HepG2 (cell line): ENCODE measurements at regions not wholly inside any gene's neighbourhood (a gene's known extent, or its start where the extent isn't known, plus 50 kb on each side); places are given as distances from the start of the nearest gene placed in this dataset.

Experiments used
- ATAC-seq: fragments of 200-7000 bp; cut with Tn5 transposase; 3 replicates; pipeline ENCODE4 v1.9.1; 2020; ENCODE audit warnings: mild to moderate bottlenecking, moderate library complexity
- BruUV-seq: library from RNA; stranded (reverse); fragments of 400-500 nt; replicated peaks from 2 replicates; lab custom pipeline; 2021; lab: Mats Ljungman, UMichigan
- CTCF ChIA-PET: fragments of 300-600 bp; formaldehyde crosslinking; extraction: SDS; loops from one replicate; lab custom pipeline; 2021; ENCODE audit warnings: low total read pairs, inconsistent platforms, low intra/inter-chr PET ratio; lab: Yijun Ruan, JAX
- POLR2A ChIA-PET: fragments of 350-600 bp; sonication (Branson Sonifier 250); formaldehyde crosslinking; loops from one replicate; lab custom pipeline; 2020; ENCODE audit warnings: antibody characterized with exemption, inconsistent platforms; lab: Yijun Ruan, JAX
- DNase-seq: peaks from one replicate; pipeline ENCODE4 v3.0.0-alpha.2; 2015; ENCODE audit warnings: low spot score
- FAIRE-seq: peaks from 3 replicates; lab custom pipeline; 2011; peaks lifted over from hg19 to GRCh38; lab: Jason Lieb, UNC
- H2AFZ ChIP-seq: one replicate; pipeline ENCODE4 v1.6.1; 2011; ENCODE audit warnings: low read length, inconsistent platforms
- H3K27ac ChIP-seq: fragments of 300-600 bp; 3 replicates; pipeline ENCODE4 v1.8.0; 2011; ENCODE audit warnings: mixed run types, mild to moderate bottlenecking, mixed read lengths, low read length, inconsistent platforms; ENCODE audit not compliant: insufficient read depth; ENCODE audit errors: extremely low read length
- H3K27me3 ChIP-seq, 2 experiments: fragments of 200-600 bp in 1 of 2; 2 replicates in 1 of 2; 3 replicates in 1 of 2; pipeline versions ENCODE4 v1.6.0 to v1.8.0; 2011; ENCODE audit warnings: low read length in 2 of 2, mild to moderate bottlenecking in 2 of 2, moderate library complexity in 2 of 2, inconsistent platforms in 1 of 2; ENCODE audit not compliant: insufficient read depth in 2 of 2, control insufficient read depth in 1 of 2
- H3K36me3 ChIP-seq, 2 experiments: fragments of 200-600 bp in 1 of 2; replicated peaks in 1 of 2; 2 replicates in 1 of 2; 3 replicates in 1 of 2; pipeline versions ENCODE4 v1.5.1 to v1.8.0; 2011; ENCODE audit warnings: low read length in 2 of 2, inconsistent platforms in 1 of 2; ENCODE audit not compliant: insufficient read depth in 2 of 2, control insufficient read depth in 1 of 2
- H3K4me1 ChIP-seq: 2 replicates; pipeline ENCODE4 v1.5.1; 2012; ENCODE audit warnings: low read length, inconsistent platforms; ENCODE audit not compliant: insufficient read depth
- H3K4me2 ChIP-seq: 2 replicates; pipeline ENCODE4 v1.6.0; 2011; ENCODE audit warnings: low read depth, low read length, inconsistent platforms
- H3K4me3 ChIP-seq, 3 experiments: fragments of 200-600 bp in 1 of 3; sonication (generic), shearing (Covaris generic) in 1 of 3; replicated peaks in 1 of 3; 2 replicates each; pipeline ENCODE4 v1.5.1; 2011 to 2016; ENCODE audit warnings: low read length in 3 of 3, inconsistent platforms in 2 of 3, low read depth in 2 of 3, mild to moderate bottlenecking in 2 of 3, control low read depth in 1 of 3, mixed read lengths in 1 of 3; ENCODE audit not compliant: insufficient read depth in 1 of 3
- H3K79me2 ChIP-seq: one replicate; pipeline ENCODE4 v1.6.1; 2011; ENCODE audit warnings: low read length, inconsistent platforms; ENCODE audit not compliant: insufficient read depth
- H3K9ac ChIP-seq: 2 replicates; pipeline ENCODE4 v1.6.0; 2011; ENCODE audit warnings: mild to moderate bottlenecking, low read depth, low read length, inconsistent platforms; ENCODE audit not compliant: insufficient read depth
- H3K9me3 ChIP-seq: 2 replicates; pipeline ENCODE4 v1.5.1; 2012; ENCODE audit warnings: mild to moderate bottlenecking, low read length
- H4K20me1 ChIP-seq: 2 replicates; pipeline ENCODE4 v1.6.0; 2011; ENCODE audit warnings: inconsistent platforms, mild to moderate bottlenecking, low read length, moderate library complexity; ENCODE audit not compliant: insufficient read depth
- DPF2 ChIP-seq: sonication (generic); formaldehyde crosslinking; IDR thresholded peaks from 2 replicates; pipeline ENCODE4 v1.4.0; 2020; ENCODE audit warnings: mild to moderate bottlenecking, low read depth, missing genetic modification reagents, borderline replicate concordance
- FIP1L1 ChIP-seq: fragments of 200-400 bp; formaldehyde crosslinking; IDR thresholded peaks from 2 replicates; pipeline ENCODE4 v1.6.1; 2018; ENCODE audit warnings: low read depth, mild to moderate bottlenecking, low read length, moderate library complexity, borderline replicate concordance; ENCODE audit not compliant: insufficient read depth
- ZNF335 ChIP-seq: sonication (generic); formaldehyde crosslinking; IDR thresholded peaks from 2 replicates; pipeline ENCODE4 v1.4.0; 2020; ENCODE audit warnings: missing genetic modification reagents
- ZNF468 ChIP-seq: sonication (generic); formaldehyde crosslinking; IDR thresholded peaks from 2 replicates; pipeline ENCODE4 v1.8.0; 2022; ENCODE audit warnings: mild to moderate bottlenecking, moderate library complexity, missing genetic modification reagents
- ZNF570 ChIP-seq: sonication (generic); formaldehyde crosslinking; IDR thresholded peaks from 2 replicates; pipeline ENCODE4 v1.4.0; 2020; ENCODE audit warnings: mild to moderate bottlenecking, missing genetic modification reagents, borderline replicate concordance
- ZNF737 ChIP-seq: sonication (generic); formaldehyde crosslinking; IDR thresholded peaks from 2 replicates; pipeline ENCODE4 v1.5.0; 2020; ENCODE audit warnings: missing genetic modification reagents, mild to moderate bottlenecking, borderline replicate concordance
- ZNF773 ChIP-seq: sonication (generic); formaldehyde crosslinking; IDR thresholded peaks from 2 replicates; pipeline ENCODE4 v1.4.0; 2020; ENCODE audit warnings: missing genetic modification reagents, borderline replicate concordance
- WGBS: methylation state at CpG from one replicate; pipeline ENCODE4 v1.1.6; 2017; ENCODE audit warnings: low lambda C conversion rate; 5-methylcytosine and 5-hydroxymethylcytosine counted together
- in situ Hi-C: cut with HindIII; loops from 2 replicates; pipeline ENCODE4 v1.10.0; 2017; ENCODE audit warnings: low pct_unique_long_range_greater_than_20kb; ENCODE audit not compliant: extremely low pct_ligation_motif_present
- intact Hi-C: fragments of 100-400 bp; cut with micrococcal nuclease; formaldehyde crosslinking; loops from one replicate; pipeline ENCODE4 v1.10.0; 2022; ENCODE audit not compliant: unreplicated experiment
- TF ChIP-seq, protein P1 (sequence below): IDR thresholded peaks from 2 replicates; pipeline ENCODE4 v1.6.1; 2016; ENCODE audit warnings: low read depth
- TF ChIP-seq, protein P2 (sequence below): sonication (generic); formaldehyde crosslinking; IDR thresholded peaks from 2 replicates; pipeline ENCODE4 v1.5.1; 2020; ENCODE audit warnings: missing genetic modification reagents, mild to moderate bottlenecking, borderline replicate concordance

DNA sequence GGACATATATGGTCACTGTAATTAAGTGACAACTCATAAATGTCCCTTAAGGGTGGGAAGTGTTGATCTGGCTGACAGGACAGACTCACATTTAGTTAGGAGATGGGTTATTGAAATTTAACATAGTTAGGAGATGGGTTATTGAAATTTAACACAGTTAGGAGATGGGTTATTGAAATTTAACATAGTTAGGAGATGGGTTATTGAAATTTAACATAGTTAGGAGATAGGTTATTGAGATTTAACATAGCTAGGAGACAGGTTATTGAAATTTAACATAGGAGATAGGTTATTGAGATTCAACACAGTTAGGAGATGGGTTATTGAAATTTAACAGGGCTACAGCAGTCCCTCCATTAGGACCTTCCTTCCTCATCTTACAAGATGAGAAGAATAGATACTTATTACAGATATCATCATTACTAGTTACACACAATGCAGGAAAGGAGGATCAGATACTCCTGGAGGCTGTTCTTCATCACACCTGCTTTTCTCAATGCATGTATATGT lies 98.5 kb downstream of the MTNR1B start (continued):
- TF ChIP-seq, protein P1, sequence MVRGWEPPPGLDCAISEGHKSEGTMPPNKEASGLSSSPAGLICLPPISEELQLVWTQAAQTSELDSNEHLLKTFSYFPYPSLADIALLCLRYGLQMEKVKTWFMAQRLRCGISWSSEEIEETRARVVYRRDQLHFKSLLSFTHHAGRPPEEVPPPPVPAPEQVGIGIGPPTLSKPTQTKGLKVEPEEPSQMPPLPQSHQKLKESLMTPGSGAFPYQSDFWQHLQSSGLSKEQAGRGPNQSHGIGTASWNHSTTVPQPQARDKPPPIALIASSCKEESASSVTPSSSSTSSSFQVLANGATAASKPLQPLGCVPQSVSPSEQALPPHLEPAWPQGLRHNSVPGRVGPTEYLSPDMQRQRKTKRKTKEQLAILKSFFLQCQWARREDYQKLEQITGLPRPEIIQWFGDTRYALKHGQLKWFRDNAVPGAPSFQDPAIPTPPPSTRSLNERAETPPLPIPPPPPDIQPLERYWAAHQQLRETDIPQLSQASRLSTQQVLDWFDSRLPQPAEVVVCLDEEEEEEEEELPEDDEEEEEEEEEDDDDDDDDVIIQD (CRISPR knock-in tag): no peak

DNA sequence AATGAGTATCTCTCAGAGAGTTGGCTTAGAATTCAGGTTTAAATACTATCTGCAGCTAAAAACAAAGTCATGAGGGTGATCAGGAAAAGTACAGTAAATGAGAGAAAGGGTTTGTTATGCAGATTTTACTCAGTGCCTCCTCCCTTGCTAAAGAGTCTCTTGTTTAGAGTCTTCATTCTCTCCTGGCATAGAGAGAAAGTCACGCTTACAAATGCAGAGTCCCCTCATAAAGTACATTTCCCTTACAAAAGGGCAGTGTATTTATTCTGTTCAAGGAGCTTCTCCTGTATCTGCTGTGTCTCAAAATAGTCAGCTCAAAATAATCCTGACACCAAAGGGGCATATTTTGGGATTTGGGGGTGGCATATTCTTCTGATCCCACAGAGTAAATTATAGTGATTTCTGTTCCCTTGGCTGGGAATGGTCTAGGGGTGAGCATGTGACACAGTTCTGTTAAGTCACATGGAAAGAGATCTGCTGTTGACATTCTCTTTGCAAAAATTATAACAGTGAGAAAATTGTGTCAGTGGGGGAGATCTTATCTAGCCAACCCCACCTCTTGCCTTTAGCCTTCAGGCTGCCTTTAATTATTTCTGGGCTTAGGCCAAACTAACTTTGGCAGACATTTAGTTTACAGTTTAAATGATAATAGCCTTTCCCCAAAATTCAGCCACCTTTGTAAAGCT lies 102.9 kb downstream of the MTNR1B start:
- H3K36me3 ChIP-seq: no peaks in the 10 kb centered on the region
- no peak overlapping the region for H3K4me3 ChIP-seq

More for the DNA sequence above, 102.9 kb downstream of the MTNR1B start:
- 0% methylated on average over 1 of the region's 1 CpG for WGBS
- H3K4me1 ChIP-seq: no peaks in the 10 kb centered on the region
- no peaks in the 10 kb centered on the region for H3K27me3 ChIP-seq
- CTCF ChIA-PET: no interaction called here
- no peak for ATAC-seq
- BruUV-seq: no TSS peak
- TF ChIP-seq ZNF335: no peak
- TF ChIP-seq, protein P2, sequence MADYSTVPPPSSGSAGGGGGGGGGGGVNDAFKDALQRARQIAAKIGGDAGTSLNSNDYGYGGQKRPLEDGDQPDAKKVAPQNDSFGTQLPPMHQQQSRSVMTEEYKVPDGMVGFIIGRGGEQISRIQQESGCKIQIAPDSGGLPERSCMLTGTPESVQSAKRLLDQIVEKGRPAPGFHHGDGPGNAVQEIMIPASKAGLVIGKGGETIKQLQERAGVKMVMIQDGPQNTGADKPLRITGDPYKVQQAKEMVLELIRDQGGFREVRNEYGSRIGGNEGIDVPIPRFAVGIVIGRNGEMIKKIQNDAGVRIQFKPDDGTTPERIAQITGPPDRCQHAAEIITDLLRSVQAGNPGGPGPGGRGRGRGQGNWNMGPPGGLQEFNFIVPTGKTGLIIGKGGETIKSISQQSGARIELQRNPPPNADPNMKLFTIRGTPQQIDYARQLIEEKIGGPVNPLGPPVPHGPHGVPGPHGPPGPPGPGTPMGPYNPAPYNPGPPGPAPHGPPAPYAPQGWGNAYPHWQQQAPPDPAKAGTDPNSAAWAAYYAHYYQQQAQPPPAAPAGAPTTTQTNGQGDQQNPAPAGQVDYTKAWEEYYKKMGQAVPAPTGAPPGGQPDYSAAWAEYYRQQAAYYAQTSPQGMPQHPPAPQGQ (CRISPR knock-in tag): no peak
- no peak for TF ChIP-seq ZNF737 (CRISPR knock-in tag)
- TF ChIP-seq ZNF773 (CRISPR knock-in tag): no peak
- no peak for TF ChIP-seq ZNF570
- TF ChIP-seq ZNF468 (CRISPR knock-in tag): no peak
- no peak for TF ChIP-seq FIP1L1
- no peak for TF ChIP-seq DPF2 (CRISPR knock-in tag)
- H4K20me1 ChIP-seq: no peaks in the 10 kb centered on the region
- in situ Hi-C loops (no loop called here), intact Hi-C loops (no loop called here)
- no peaks in the 10 kb centered on the region for H3K9me3 ChIP-seq
- no peak overlapping the region for H3K27ac ChIP-seq
- H3K4me2 ChIP-seq: no peak overlapping the region
- FAIRE-seq: no peak
- no peak overlapping the region for H3K9ac ChIP-seq
- DNase-seq: no peak
- POLR2A ChIA-PET: no interaction called here
- H2AFZ ChIP-seq: no peak overlapping the region
- no peaks in the 10 kb centered on the region for H3K79me2 ChIP-seq
